SK-N-SH (cell line): ENCODE measurements at regions not wholly inside any gene's neighbourhood (a gene's known extent, or its start where the extent isn't known, plus 50 kb on each side); places are given as distances from the start of the nearest gene placed in this dataset.

Experiments used
- CHD2 ChIP-seq: fragments of 150-350 bp; IDR thresholded peaks from 2 replicates; pipeline ENCODE4 v1.6.1; 2018; ENCODE audit warnings: low read length; ENCODE audit not compliant: partially characterized antibody
- EZH2phosphoT487 ChIP-seq: fragments of 200-600 bp; sonication (generic); IDR thresholded peaks from 2 replicates; pipeline ENCODE4 v1.6.1; 2017; ENCODE audit warnings: low read depth, mixed run types, mild to moderate bottlenecking, antibody characterized with exemption, moderate library complexity, borderline replicate concordance
- JUND ChIP-seq: IDR thresholded peaks from 2 replicates; pipeline ENCODE4 v1.4.0; 2012
- POLR2AphosphoS5 ChIP-seq: IDR thresholded peaks from 2 replicates; pipeline ENCODE4 v1.6.1; 2012; ENCODE audit warnings: low read depth, low read length
- RCOR1 ChIP-seq: fragments of 150-350 bp; IDR thresholded peaks from 2 replicates; pipeline ENCODE4 v1.6.1; 2017; ENCODE audit warnings: antibody characterized with exemption, low read length
- SMC3 ChIP-seq: IDR thresholded peaks from 2 replicates; pipeline ENCODE4 v1.6.1; 2012; ENCODE audit warnings: low read depth, low read length, improper control_type of control experiment
- TAF1 ChIP-seq: IDR thresholded peaks from 2 replicates; pipeline ENCODE4 v1.6.1; 2012; ENCODE audit warnings: low read depth, mild to moderate bottlenecking, low read length, moderate library complexity, borderline replicate concordance
- YY1 ChIP-seq: IDR thresholded peaks from 2 replicates; pipeline ENCODE4 v1.4.0; 2012; ENCODE audit warnings: low read depth, mild to moderate bottlenecking
- TF ChIP-seq, protein P1 (sequence below): IDR thresholded peaks from 2 replicates; pipeline ENCODE4 v1.4.0; 2012; ENCODE audit warnings: low read depth
- TF ChIP-seq, protein P2 (sequence below): fragments of 200-600 bp; sonication (generic); IDR thresholded peaks from 2 replicates; pipeline ENCODE4 v1.6.1; 2017; ENCODE audit warnings: antibody characterized with exemption, mild to moderate bottlenecking, moderate library complexity
- TF ChIP-seq, protein P3 (sequence below): IDR thresholded peaks from 2 replicates; pipeline ENCODE4; 2012
- TF ChIP-seq, protein P4 (sequence below): IDR thresholded peaks from 2 replicates; pipeline ENCODE4 v1.6.1; 2012; ENCODE audit warnings: mild to moderate bottlenecking, low read depth, low read length, moderate library complexity

DNA sequence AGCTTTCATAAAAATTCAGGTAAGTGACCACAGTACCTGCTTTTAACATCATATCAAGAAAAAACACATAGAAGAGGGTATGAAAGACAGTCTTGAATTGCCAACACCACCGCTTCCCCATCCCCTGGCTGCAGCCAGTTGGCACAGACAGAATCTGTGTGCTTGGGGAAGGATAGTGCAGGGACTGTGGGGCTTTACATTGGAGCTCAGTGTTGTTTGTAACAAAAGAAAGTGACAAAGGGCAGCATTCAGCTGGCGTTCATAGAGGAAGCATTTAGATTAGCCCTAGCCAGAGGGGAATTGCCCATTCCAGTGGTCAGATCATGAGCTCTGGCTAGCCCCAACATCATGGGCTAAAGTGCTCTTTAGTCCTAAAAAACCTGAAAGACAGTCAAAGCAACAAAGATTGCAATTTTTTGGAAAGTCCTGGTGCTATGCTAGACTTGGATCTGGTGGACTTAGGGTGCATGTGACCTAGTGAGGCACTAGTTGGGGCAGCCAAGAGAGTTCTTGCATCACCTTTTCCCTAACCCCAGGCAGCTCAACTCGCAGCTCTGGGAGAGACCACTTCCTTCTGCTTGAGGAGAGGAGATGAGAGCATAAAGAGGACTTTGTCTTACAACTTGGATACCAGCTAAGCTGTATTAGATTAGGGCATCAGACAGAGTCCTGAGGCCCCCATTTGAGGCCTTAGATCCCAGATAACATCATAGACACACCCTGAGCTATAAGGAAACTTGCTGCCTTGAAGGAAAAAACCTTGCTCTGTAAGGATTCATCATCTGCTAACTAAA lies 1602.4 kb upstream of the ADGRL3 start:
- TF ChIP-seq JUND (no peak), YY1 (no peak), POLR2AphosphoS5 (no peak), TAF1 (no peak), SMC3 (no peak), CHD2 (no peak), RCOR1 (no peak), EZH2phosphoT487 (no peak)
- TF ChIP-seq, protein P1, sequence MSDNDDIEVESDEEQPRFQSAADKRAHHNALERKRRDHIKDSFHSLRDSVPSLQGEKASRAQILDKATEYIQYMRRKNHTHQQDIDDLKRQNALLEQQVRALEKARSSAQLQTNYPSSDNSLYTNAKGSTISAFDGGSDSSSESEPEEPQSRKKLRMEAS, result no peak
- TF ChIP-seq, protein P2, sequence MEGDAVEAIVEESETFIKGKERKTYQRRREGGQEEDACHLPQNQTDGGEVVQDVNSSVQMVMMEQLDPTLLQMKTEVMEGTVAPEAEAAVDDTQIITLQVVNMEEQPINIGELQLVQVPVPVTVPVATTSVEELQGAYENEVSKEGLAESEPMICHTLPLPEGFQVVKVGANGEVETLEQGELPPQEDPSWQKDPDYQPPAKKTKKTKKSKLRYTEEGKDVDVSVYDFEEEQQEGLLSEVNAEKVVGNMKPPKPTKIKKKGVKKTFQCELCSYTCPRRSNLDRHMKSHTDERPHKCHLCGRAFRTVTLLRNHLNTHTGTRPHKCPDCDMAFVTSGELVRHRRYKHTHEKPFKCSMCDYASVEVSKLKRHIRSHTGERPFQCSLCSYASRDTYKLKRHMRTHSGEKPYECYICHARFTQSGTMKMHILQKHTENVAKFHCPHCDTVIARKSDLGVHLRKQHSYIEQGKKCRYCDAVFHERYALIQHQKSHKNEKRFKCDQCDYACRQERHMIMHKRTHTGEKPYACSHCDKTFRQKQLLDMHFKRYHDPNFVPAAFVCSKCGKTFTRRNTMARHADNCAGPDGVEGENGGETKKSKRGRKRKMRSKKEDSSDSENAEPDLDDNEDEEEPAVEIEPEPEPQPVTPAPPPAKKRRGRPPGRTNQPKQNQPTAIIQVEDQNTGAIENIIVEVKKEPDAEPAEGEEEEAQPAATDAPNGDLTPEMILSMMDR, result no peak
- TF ChIP-seq, protein P3, sequence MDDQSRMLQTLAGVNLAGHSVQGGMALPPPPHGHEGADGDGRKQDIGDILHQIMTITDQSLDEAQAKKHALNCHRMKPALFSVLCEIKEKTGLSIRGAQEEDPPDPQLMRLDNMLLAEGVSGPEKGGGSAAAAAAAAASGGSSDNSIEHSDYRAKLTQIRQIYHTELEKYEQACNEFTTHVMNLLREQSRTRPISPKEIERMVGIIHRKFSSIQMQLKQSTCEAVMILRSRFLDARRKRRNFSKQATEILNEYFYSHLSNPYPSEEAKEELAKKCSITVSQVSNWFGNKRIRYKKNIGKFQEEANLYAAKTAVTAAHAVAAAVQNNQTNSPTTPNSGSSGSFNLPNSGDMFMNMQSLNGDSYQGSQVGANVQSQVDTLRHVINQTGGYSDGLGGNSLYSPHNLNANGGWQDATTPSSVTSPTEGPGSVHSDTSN, result no peak
- TF ChIP-seq, protein P4, sequence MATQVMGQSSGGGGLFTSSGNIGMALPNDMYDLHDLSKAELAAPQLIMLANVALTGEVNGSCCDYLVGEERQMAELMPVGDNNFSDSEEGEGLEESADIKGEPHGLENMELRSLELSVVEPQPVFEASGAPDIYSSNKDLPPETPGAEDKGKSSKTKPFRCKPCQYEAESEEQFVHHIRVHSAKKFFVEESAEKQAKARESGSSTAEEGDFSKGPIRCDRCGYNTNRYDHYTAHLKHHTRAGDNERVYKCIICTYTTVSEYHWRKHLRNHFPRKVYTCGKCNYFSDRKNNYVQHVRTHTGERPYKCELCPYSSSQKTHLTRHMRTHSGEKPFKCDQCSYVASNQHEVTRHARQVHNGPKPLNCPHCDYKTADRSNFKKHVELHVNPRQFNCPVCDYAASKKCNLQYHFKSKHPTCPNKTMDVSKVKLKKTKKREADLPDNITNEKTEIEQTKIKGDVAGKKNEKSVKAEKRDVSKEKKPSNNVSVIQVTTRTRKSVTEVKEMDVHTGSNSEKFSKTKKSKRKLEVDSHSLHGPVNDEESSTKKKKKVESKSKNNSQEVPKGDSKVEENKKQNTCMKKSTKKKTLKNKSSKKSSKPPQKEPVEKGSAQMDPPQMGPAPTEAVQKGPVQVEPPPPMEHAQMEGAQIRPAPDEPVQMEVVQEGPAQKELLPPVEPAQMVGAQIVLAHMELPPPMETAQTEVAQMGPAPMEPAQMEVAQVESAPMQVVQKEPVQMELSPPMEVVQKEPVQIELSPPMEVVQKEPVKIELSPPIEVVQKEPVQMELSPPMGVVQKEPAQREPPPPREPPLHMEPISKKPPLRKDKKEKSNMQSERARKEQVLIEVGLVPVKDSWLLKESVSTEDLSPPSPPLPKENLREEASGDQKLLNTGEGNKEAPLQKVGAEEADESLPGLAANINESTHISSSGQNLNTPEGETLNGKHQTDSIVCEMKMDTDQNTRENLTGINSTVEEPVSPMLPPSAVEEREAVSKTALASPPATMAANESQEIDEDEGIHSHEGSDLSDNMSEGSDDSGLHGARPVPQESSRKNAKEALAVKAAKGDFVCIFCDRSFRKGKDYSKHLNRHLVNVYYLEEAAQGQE, result no peak
